GM23338 (cell line): ENCODE measurements at regions not wholly inside any gene's neighbourhood (a gene's known extent, or its start where the extent isn't known, plus 50 kb on each side); places are given as distances from the start of the nearest gene placed in this dataset.

Source experiments
- ATAC-seq: fragments of 200-7000 bp; cut with Tn5 transposase; 3 replicates; pipeline ENCODE4 v1.9.1; 2020
- DNase-seq: peaks from one replicate; pipeline ENCODE4 v3.0.0-alpha.2; 2015; ENCODE audit warnings: low spot score
- H2AFZ ChIP-seq: fragments of 200-600 bp; sonication (generic); 2 replicates; pipeline ENCODE4 v1.8.0; 2016; ENCODE audit warnings: antibody characterized with exemption, mild to moderate bottlenecking, moderate library complexity
- H3F3A ChIP-seq: fragments of 200-600 bp; sonication (generic); replicated peaks from 2 replicates; pipeline ENCODE4 v1.8.0; 2017; ENCODE audit warnings: antibody characterized with exemption, mixed run types, low read depth
- H3K27ac ChIP-seq: fragments of 200-600 bp; sonication (generic); 2 replicates; pipeline ENCODE4 v1.6.1; 2016; ENCODE audit warnings: low read depth
- H3K27me3 ChIP-seq: fragments of 200-600 bp; sonication (generic); 2 replicates; pipeline ENCODE4 v1.8.0; 2016; ENCODE audit warnings: mild to moderate bottlenecking, mixed run types, moderate library complexity; ENCODE audit not compliant: insufficient read depth
- H3K36me3 ChIP-seq: fragments of 200-600 bp; sonication (generic); 2 replicates; pipeline ENCODE4 v1.8.0; 2016; ENCODE audit warnings: mild to moderate bottlenecking; ENCODE audit not compliant: insufficient read depth
- H3K4me1 ChIP-seq: fragments of 200-600 bp; sonication (generic); 2 replicates; pipeline ENCODE4 v1.8.0; 2016; ENCODE audit warnings: mild to moderate bottlenecking, moderate library complexity; ENCODE audit not compliant: insufficient read depth
- H3K4me2 ChIP-seq: fragments of 200-600 bp; sonication (generic); 2 replicates; pipeline ENCODE4 v1.7.1; 2017; ENCODE audit warnings: mixed run types
- H3K4me3 ChIP-seq: fragments of 200-600 bp; sonication (generic); 2 replicates; pipeline ENCODE4 v1.6.1; 2016; ENCODE audit warnings: mixed run types
- H3K79me2 ChIP-seq: fragments of 200-600 bp; sonication (generic); replicated peaks from 2 replicates; pipeline ENCODE4 v1.8.0; 2017; ENCODE audit warnings: mild to moderate bottlenecking; ENCODE audit not compliant: insufficient read depth
- H3K9me2 ChIP-seq: fragments of 200-600 bp; sonication (generic); 2 replicates; pipeline ENCODE4 v1.8.0; 2017; ENCODE audit not compliant: insufficient read depth
- H4K20me1 ChIP-seq: fragments of 200-600 bp; sonication (generic); replicated peaks from 2 replicates; pipeline ENCODE4 v1.8.0; 2017; ENCODE audit warnings: mild to moderate bottlenecking; ENCODE audit not compliant: insufficient read depth
- H3K27ac Mint-ChIP-seq: 2 replicates; pipeline ENCODE4 v1.8.0; 2020; ENCODE audit warnings: inconsistent platforms, mild to moderate bottlenecking, moderate library complexity, mixed read lengths
- H3K27me3 Mint-ChIP-seq: 3 replicates; pipeline ENCODE4 v1.8.0; 2022; ENCODE audit warnings: low read depth, mild to moderate bottlenecking, moderate library complexity, mixed read lengths, inconsistent platforms; ENCODE audit not compliant: insufficient read depth, poor library complexity
- H3K36me3 Mint-ChIP-seq: 3 replicates; pipeline ENCODE4 v1.8.0; 2021; ENCODE audit warnings: low read depth, mild to moderate bottlenecking, inconsistent platforms, moderate library complexity, mixed read lengths
- H3K4me1 Mint-ChIP-seq: 3 replicates; pipeline ENCODE4 v1.8.0; 2020; ENCODE audit warnings: mild to moderate bottlenecking, inconsistent platforms, mixed read lengths
- H3K4me3 Mint-ChIP-seq: 3 replicates; pipeline ENCODE4 v1.8.0; 2021; ENCODE audit warnings: moderate library complexity, mild to moderate bottlenecking, inconsistent platforms, mixed read lengths
- H3K9me3 Mint-ChIP-seq: 3 replicates; pipeline ENCODE4 v1.8.0; 2020; ENCODE audit warnings: moderate library complexity, mild to moderate bottlenecking, inconsistent platforms, mixed read lengths
- CREB1 ChIP-seq: fragments of 250-450 bp; sonication (Bioruptor Pico); IDR thresholded peaks from 2 replicates; pipeline ENCODE4 v1.5.0; 2020; ENCODE audit warnings: low read depth, mild to moderate bottlenecking, moderate library complexity
- CTCF ChIP-seq, 2 experiments: fragments of 200-600 bp in 1 of 2; sonication (generic) in 1 of 2; conservative IDR thresholded peaks; 2 replicates each; pipeline versions ENCODE4 v1.5.1 to v1.6.1; 2016 to 2017; ENCODE audit warnings: antibody characterized with exemption in 2 of 2, low read depth in 2 of 2, mild to moderate bottlenecking in 2 of 2, moderate library complexity in 1 of 2
- EZH2 ChIP-seq: fragments of 200-600 bp; sonication (generic); IDR thresholded peaks from one replicate; pipeline ENCODE4 v1.8.0; 2017; ENCODE audit warnings: antibody characterized with exemption, mild to moderate bottlenecking, low read depth; ENCODE audit not compliant: unreplicated experiment
- EZH2phosphoT487 ChIP-seq: fragments of 200-600 bp; sonication (generic); IDR thresholded peaks from one replicate; pipeline ENCODE4 v1.8.1; 2018; ENCODE audit warnings: antibody characterized with exemption; ENCODE audit not compliant: unreplicated experiment
- JUNB ChIP-seq: IDR thresholded peaks from one replicate; pipeline ENCODE4 v1.6.1; 2016; ENCODE audit warnings: antibody characterized with exemption; ENCODE audit not compliant: unreplicated experiment
- POLR2AphosphoS5 ChIP-seq: IDR thresholded peaks from 2 replicates; pipeline ENCODE4 v1.6.1; 2016; ENCODE audit warnings: antibody characterized with exemption, low read depth
- REST ChIP-seq: IDR thresholded peaks from one replicate; pipeline ENCODE4 v1.6.1; 2018; ENCODE audit warnings: antibody characterized with exemption; ENCODE audit not compliant: unreplicated experiment
- STAT1 ChIP-seq: IDR thresholded peaks from one replicate; pipeline ENCODE4 v1.6.1; 2016; ENCODE audit warnings: antibody characterized with exemption; ENCODE audit not compliant: unreplicated experiment
- ZNF114 ChIP-seq: fragments of 250-450 bp; sonication (Bioruptor Pico); IDR thresholded peaks from 2 replicates; pipeline ENCODE4 v1.5.0; 2020; ENCODE audit warnings: mild to moderate bottlenecking, moderate library complexity
- ZNF331 ChIP-seq: fragments of 250-450 bp; sonication (Bioruptor Pico); IDR thresholded peaks from 2 replicates; pipeline ENCODE4 v1.5.0; 2020; ENCODE audit warnings: low read depth, mild to moderate bottlenecking, moderate library complexity
- TF ChIP-seq, protein P1 (sequence below): IDR thresholded peaks from 2 replicates; pipeline ENCODE4 v1.6.1; 2016; ENCODE audit warnings: antibody characterized with exemption
- TF ChIP-seq, protein P2 (sequence below): fragments of 250-450 bp; sonication (Bioruptor Pico); IDR thresholded peaks from 2 replicates; pipeline ENCODE4 v1.5.0; 2020; ENCODE audit warnings: mild to moderate bottlenecking, moderate library complexity

- TF ChIP-seq REST (no peak), ZNF114 (CRISPR knock-in tag) (no peak), STAT1 (no peak), JUNB (no peak), CTCF (conservative IDR thresholded peaks at IDR 0.05; ENCODE audit: low read depth in 2 of 2) (no peak), EZH2phosphoT487 (no peak), CREB1 (CRISPR knock-in tag) (no peak)
- TF ChIP-seq, protein P1, sequence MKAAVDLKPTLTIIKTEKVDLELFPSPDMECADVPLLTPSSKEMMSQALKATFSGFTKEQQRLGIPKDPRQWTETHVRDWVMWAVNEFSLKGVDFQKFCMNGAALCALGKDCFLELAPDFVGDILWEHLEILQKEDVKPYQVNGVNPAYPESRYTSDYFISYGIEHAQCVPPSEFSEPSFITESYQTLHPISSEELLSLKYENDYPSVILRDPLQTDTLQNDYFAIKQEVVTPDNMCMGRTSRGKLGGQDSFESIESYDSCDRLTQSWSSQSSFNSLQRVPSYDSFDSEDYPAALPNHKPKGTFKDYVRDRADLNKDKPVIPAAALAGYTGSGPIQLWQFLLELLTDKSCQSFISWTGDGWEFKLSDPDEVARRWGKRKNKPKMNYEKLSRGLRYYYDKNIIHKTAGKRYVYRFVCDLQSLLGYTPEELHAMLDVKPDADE = no peak
Observed at GRCh38 chr9:30020161-30020560, 2364.3 kb upstream of the ACO1 start (continued).

DNA sequence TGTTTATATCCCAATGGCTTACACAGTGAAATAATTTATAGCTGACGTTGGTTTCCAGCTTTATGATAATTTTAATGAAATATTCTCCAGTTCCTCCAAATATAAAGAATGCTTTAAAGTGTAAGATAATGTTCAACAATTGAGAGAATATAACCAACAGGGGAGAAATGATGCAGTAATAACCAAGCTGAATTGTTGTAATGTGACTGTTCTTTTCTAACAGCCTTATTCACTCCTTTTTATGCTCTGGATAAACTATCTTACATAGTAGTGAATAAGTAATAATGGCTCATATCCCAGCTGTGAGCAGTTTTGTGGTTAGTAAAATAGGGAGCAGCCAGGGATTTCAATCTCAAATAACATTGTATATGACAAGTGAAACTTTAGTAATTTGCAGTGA lies 2348.7 kb upstream of the ACO1 start:
- H3K36me3 Mint-ChIP-seq = no peaks in the 10 kb centered on the region
- H3K79me2 ChIP-seq = no peaks in the 10 kb centered on the region
- no peak overlapping the region for H3K4me2 ChIP-seq
- H3K27me3 ChIP-seq = no peaks in the 10 kb centered on the region
- H3K9me2 ChIP-seq = no peaks in the 10 kb centered on the region
- no peak overlapping the region for H3K27ac Mint-ChIP-seq
- no peaks in the 10 kb centered on the region for H3K36me3 ChIP-seq
- ATAC-seq (no peak), DNase-seq (no peak)
- H3K4me1 ChIP-seq = no peaks in the 10 kb centered on the region
- H3K4me3 Mint-ChIP-seq = no peak overlapping the region
- peaks cover 4% of the 10 kb centered on the region; the same call in 1 of the 3 replicates for H3K9me3 Mint-ChIP-seq
- no peak overlapping the region for H2AFZ ChIP-seq
- H3K4me3 ChIP-seq = no peak overlapping the region
- H3K4me1 Mint-ChIP-seq = no peaks in the 10 kb centered on the region
- no peaks in the 10 kb centered on the region for H3K27me3 Mint-ChIP-seq
- no peak overlapping the region for H3K27ac ChIP-seq
- H3F3A ChIP-seq = no peaks in the 10 kb centered on the region
- no peaks in the 10 kb centered on the region for H4K20me1 ChIP-seq
- TF ChIP-seq EZH2 (no peak), EZH2phosphoT487 (no peak), CREB1 (CRISPR knock-in tag) (no peak), JUNB (no peak), POLR2AphosphoS5 (no peak), ZNF331 (CRISPR knock-in tag) (no peak)
- TF ChIP-seq, protein P1 = no peak
- TF ChIP-seq, protein P2, sequence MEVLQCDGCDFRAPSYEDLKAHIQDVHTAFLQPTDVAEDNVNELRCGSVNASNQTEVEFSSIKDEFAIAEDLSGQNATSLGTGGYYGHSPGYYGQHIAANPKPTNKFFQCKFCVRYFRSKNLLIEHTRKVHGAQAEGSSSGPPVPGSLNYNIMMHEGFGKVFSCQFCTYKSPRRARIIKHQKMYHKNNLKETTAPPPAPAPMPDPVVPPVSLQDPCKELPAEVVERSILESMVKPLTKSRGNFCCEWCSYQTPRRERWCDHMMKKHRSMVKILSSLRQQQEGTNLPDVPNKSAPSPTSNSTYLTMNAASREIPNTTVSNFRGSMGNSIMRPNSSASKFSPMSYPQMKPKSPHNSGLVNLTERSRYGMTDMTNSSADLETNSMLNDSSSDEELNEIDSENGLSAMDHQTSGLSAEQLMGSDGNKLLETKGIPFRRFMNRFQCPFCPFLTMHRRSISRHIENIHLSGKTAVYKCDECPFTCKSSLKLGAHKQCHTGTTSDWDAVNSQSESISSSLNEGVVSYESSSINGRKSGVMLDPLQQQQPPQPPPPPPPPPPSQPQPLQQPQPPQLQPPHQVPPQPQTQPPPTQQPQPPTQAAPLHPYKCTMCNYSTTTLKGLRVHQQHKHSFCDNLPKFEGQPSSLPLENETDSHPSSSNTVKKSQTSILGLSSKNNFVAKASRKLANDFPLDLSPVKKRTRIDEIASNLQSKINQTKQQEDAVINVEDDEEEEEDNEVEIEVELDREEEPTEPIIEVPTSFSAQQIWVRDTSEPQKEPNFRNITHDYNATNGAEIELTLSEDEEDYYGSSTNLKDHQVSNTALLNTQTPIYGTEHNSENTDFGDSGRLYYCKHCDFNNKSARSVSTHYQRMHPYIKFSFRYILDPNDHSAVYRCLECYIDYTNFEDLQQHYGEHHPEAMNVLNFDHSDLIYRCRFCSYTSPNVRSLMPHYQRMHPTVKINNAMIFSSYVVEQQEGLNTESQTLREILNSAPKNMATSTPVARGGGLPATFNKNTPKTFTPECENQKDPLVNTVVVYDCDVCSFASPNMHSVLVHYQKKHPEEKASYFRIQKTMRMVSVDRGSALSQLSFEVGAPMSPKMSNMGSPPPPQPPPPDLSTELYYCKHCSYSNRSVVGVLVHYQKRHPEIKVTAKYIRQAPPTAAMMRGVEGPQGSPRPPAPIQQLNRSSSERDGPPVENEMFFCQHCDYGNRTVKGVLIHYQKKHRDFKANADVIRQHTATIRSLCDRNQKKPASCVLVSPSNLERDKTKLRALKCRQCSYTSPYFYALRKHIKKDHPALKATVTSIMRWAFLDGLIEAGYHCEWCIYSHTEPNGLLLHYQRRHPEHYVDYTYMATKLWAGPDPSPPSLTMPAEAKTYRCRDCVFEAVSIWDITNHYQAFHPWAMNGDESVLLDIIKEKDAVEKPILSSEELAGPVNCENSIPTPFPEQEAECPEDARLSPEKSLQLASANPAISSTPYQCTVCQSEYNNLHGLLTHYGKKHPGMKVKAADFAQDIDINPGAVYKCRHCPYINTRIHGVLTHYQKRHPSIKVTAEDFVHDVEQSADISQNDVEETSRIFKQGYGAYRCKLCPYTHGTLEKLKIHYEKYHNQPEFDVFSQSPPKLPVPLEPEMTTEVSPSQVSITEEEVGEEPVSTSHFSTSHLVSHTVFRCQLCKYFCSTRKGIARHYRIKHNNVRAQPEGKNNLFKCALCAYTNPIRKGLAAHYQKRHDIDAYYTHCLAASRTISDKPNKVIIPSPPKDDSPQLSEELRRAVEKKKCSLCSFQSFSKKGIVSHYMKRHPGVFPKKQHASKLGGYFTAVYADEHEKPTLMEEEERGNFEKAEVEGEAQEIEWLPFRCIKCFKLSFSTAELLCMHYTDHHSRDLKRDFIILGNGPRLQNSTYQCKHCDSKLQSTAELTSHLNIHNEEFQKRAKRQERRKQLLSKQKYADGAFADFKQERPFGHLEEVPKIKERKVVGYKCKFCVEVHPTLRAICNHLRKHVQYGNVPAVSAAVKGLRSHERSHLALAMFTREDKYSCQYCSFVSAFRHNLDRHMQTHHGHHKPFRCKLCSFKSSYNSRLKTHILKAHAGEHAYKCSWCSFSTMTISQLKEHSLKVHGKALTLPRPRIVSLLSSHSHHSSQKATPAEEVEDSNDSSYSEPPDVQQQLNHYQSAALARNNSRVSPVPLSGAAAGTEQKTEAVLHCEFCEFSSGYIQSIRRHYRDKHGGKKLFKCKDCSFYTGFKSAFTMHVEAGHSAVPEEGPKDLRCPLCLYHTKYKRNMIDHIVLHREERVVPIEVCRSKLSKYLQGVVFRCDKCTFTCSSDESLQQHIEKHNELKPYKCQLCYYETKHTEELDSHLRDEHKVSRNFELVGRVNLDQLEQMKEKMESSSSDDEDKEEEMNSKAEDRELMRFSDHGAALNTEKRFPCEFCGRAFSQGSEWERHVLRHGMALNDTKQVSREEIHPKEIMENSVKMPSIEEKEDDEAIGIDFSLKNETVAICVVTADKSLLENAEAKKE (CRISPR knock-in tag) = no peak
